ENCODE measurements at regions not wholly inside any gene's neighbourhood (a gene's known extent, or its start where the extent isn't known, plus 50 kb on each side); places are given as distances from the start of the nearest gene placed in this dataset.

DNA sequence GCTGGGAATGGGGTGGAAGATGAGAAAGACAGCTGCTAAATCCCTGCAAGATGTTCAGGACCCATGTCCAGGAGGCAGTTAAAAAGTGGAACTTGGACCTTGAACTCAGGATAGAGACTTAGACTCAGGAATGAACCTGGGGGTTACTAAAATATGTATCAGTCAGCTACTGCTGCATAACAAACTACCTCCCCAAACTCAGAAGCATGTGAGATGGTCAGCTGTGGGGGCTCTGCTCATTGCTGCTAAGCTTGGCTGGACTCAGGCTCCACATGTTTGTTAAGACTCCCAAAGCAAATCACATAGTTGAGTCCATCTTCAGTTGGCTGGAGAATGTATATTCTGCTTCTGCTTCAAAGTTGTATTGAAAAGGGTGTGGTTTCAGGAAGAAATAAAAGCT is 61.4 kb upstream of the COPS8 start:
- TF ChIP-seq, protein P1, sequence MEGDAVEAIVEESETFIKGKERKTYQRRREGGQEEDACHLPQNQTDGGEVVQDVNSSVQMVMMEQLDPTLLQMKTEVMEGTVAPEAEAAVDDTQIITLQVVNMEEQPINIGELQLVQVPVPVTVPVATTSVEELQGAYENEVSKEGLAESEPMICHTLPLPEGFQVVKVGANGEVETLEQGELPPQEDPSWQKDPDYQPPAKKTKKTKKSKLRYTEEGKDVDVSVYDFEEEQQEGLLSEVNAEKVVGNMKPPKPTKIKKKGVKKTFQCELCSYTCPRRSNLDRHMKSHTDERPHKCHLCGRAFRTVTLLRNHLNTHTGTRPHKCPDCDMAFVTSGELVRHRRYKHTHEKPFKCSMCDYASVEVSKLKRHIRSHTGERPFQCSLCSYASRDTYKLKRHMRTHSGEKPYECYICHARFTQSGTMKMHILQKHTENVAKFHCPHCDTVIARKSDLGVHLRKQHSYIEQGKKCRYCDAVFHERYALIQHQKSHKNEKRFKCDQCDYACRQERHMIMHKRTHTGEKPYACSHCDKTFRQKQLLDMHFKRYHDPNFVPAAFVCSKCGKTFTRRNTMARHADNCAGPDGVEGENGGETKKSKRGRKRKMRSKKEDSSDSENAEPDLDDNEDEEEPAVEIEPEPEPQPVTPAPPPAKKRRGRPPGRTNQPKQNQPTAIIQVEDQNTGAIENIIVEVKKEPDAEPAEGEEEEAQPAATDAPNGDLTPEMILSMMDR (IDR thresholded peaks at IDR 0.05; ENCODE audit: low read length, missing control alignments), result no peak
- no peak for DNase-seq (ENCODE audit: low read depth)

GRCh38 chr2:237025090-237025865 is 60.4 kb upstream of the COPS8 start:
- no peak overlapping the region for H3K4me3 ChIP-seq (replicated peaks; ENCODE audit: low read depth, low read length)
- TF ChIP-seq, protein P1 (IDR thresholded peaks at IDR 0.05; ENCODE audit: low read length, missing control alignments), result no peak
- DNase-seq (ENCODE audit: low read depth), result peak; percentile 65

More for the DNA sequence above, 61.4 kb upstream of the COPS8 start:
- no peak overlapping the region for H3K4me3 ChIP-seq (replicated peaks; ENCODE audit: low read depth, low read length)

DNA sequence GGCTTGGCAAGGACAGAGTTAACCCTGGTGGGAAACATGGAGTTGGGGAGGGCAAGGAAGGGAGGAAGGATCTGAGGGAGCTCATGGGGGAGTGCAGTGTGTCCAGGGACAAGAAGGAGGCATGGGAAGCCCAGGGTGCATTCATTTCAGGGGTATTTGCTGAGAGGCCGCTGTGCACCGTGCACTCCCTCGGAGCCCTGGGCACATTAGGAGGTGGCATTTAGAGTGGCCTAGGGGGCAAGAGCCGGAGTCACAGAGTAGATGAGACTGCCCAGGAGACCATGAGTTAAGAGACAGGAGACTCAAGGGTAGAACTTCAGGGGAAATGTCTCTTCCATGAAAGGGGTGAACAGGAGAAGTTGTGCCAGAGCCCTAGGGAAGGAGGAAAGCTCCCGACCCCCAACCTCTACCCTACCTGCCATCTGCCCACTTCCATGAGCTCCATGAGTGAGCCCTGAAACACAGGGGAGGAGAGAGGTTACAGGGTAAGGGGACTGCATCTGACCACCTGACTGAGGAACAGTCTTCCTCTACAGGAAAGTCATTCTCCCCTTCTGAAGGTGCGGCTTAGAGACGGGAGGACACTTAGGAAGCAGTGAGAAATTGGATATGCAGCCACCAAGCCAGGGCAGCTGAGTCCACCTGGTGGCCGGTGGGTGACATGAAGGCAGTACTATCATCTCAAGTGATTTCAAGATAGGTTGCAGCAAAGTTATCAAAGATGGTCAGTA is 58.5 kb upstream of the COPS8 start:
- H3K4me3 ChIP-seq (replicated peaks; ENCODE audit: low read depth, low read length), result no peak overlapping the region
- TF ChIP-seq, protein P1 (IDR thresholded peaks at IDR 0.05; ENCODE audit: low read length, missing control alignments), result peak; percentile 92
- DNase-seq (ENCODE audit: low read depth), result peak; percentile 75

DNA sequence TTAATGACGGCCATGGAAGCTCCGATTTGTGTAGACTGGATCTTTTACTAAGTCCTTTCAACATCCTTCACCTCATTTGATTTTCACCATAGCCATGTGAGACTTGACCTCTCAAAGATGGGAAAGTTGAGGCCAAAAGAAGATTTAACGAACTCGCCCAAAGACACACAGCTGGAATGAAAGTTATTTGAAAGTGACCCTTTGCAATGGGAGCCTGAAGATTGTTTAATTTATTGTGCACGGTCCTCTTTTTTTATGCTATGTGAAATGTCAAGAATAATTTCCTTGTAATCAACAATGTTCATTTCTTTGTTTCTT is 58.0 kb upstream of the COPS8 start:
- TF ChIP-seq, protein P1 (IDR thresholded peaks at IDR 0.05; ENCODE audit: low read length, missing control alignments), result no peak
- no peak for DNase-seq (ENCODE audit: low read depth)
- no peak overlapping the region for H3K4me3 ChIP-seq (replicated peaks; ENCODE audit: low read depth, low read length)

GRCh38 chr2:237030382-237030781 is 55.3 kb upstream of the COPS8 start:
- TF ChIP-seq, protein P1 (IDR thresholded peaks at IDR 0.05; ENCODE audit: low read length, missing control alignments), result no peak
- DNase-seq (ENCODE audit: low read depth), result no peak
- H3K4me3 ChIP-seq (replicated peaks; ENCODE audit: low read depth, low read length), result no peak overlapping the region

DNA sequence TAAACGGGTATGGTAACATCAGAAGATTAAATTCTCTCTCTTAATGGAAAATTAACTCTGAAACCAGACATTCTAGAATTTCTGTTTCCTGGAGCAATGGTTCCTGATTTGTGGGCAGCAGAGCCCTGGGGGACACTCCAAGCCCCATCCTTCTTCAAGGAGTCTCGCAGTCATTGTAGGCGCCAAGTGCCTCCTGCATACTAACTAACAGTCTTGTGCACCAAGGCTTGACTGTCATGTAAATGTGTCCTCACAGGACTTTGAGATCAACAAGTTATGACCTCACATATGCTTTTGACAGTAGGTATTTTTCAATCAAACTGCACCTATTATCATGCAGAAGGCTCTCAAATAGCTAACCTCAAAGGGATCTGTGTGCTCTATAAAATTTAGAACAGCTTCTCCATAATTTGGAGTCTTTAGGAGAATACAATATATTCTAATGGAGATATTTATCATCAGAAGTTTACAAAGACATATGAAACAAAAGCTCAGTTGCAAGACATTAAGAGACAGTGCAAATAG is 52.1 kb upstream of the COPS8 start:
- H3K4me3 ChIP-seq (replicated peaks; ENCODE audit: low read depth, low read length), result no peak overlapping the region
- TF ChIP-seq, protein P1 (IDR thresholded peaks at IDR 0.05; ENCODE audit: low read length, missing control alignments), result no peak
- no peak for DNase-seq (ENCODE audit: low read depth)

Measured in fibroblast of pulmonary artery (primary cell).